H9 (cell line): ENCODE measurements at regions not wholly inside any gene's neighbourhood (a gene's known extent, or its start where the extent isn't known, plus 50 kb on each side); places are given as distances from the start of the nearest gene placed in this dataset.

Source experiments
- DNase-seq: peaks from one replicate; pipeline ENCODE4 v3.0.0-alpha.2; 2017
- H2AFZ ChIP-seq: one replicate; pipeline ENCODE4 v1.6.1; 2013; ENCODE audit warnings: mild to moderate bottlenecking, low read length, control low read depth, moderate library complexity
- H2AK5ac ChIP-seq: 2 replicates; pipeline ENCODE4 v1.6.1; 2013; ENCODE audit warnings: low read length, control low read depth, mixed read lengths; ENCODE audit not compliant: insufficient read length
- H2BK120ac ChIP-seq: one replicate; pipeline ENCODE4 v1.6.1; 2013; ENCODE audit warnings: low read depth, mild to moderate bottlenecking, low read length, control low read depth, inconsistent platforms; ENCODE audit not compliant: poor library complexity, severe bottlenecking
- H2BK12ac ChIP-seq: 2 replicates; pipeline ENCODE4 v1.6.1; 2013; ENCODE audit warnings: low read length, control low read depth, mixed read lengths, low read depth; ENCODE audit not compliant: insufficient read length
- H2BK15ac ChIP-seq: 2 replicates; pipeline ENCODE4 v1.6.1; 2013; ENCODE audit warnings: low read depth, low read length, control low read depth
- H2BK20ac ChIP-seq: one replicate; pipeline ENCODE4 v1.6.1; 2013; ENCODE audit warnings: low read depth, mild to moderate bottlenecking, low read length, control low read depth, inconsistent platforms; ENCODE audit not compliant: poor library complexity, severe bottlenecking
- H2BK5ac ChIP-seq: 2 replicates; pipeline ENCODE4 v1.6.1; 2013; ENCODE audit warnings: low read length, control low read depth, mixed read lengths; ENCODE audit not compliant: insufficient read length
- H3K14ac ChIP-seq: 2 replicates; pipeline ENCODE4 v1.6.1; 2013; ENCODE audit warnings: low read length, control low read depth; ENCODE audit not compliant: insufficient read depth
- H3K18ac ChIP-seq: 2 replicates; pipeline ENCODE4 v1.6.1; 2013; ENCODE audit warnings: low read depth, mild to moderate bottlenecking, mixed read lengths, low read length, control low read depth; ENCODE audit not compliant: insufficient read length
- H3K23ac ChIP-seq: 2 replicates; pipeline ENCODE4 v1.6.1; 2013; ENCODE audit warnings: low read length, control low read depth, mixed read lengths, low read depth; ENCODE audit not compliant: insufficient read length
- H3K23me2 ChIP-seq: 2 replicates; pipeline ENCODE4 v1.6.1; 2013; ENCODE audit warnings: low read depth, mild to moderate bottlenecking, mixed read lengths, low read length, control low read depth; ENCODE audit not compliant: insufficient read length, poor library complexity, severe bottlenecking
- H3K27ac ChIP-seq: 2 replicates; pipeline ENCODE4 v1.5.1; 2013; ENCODE audit warnings: low read length, control low read depth, mixed read lengths, low read depth; ENCODE audit not compliant: insufficient read length
- H3K27me3 ChIP-seq: 2 replicates; pipeline ENCODE4 v1.6.1; 2013; ENCODE audit warnings: low read length, control low read depth, inconsistent platforms; ENCODE audit not compliant: insufficient read depth
- H3K4ac ChIP-seq: 2 replicates; pipeline ENCODE4 v1.6.1; 2013; ENCODE audit warnings: low read depth, mild to moderate bottlenecking, control low read depth, inconsistent platforms, low read length, moderate library complexity
- H3K4me1 ChIP-seq: 2 replicates; pipeline ENCODE4 v1.6.1; 2013; ENCODE audit warnings: low read length, control low read depth, inconsistent platforms; ENCODE audit not compliant: insufficient read depth
- H3K4me2 ChIP-seq: 2 replicates; pipeline ENCODE4 v1.6.1; 2013; ENCODE audit warnings: low read length, control low read depth, mixed read lengths; ENCODE audit not compliant: insufficient read length, insufficient read depth
- H3K56ac ChIP-seq: 2 replicates; pipeline ENCODE4 v1.6.1; 2013; ENCODE audit warnings: low read depth, mild to moderate bottlenecking, mixed read lengths, low read length, control low read depth; ENCODE audit not compliant: insufficient read length
- H3K79me1 ChIP-seq: 2 replicates; pipeline ENCODE4 v1.6.1; 2013; ENCODE audit warnings: low read depth, mild to moderate bottlenecking, moderate library complexity, low read length, control low read depth, inconsistent platforms; ENCODE audit not compliant: insufficient read depth, poor library complexity, severe bottlenecking
- H3K79me2 ChIP-seq: 2 replicates; pipeline ENCODE4 v1.6.1; 2013; ENCODE audit warnings: low read length, control low read depth, inconsistent platforms; ENCODE audit not compliant: insufficient read depth
- H3K9ac ChIP-seq: 2 replicates; pipeline ENCODE4 v1.6.1; 2013; ENCODE audit warnings: low read length, control low read depth, mixed read lengths; ENCODE audit not compliant: insufficient read length; ENCODE audit errors: extremely low read depth
- H3K9me3 ChIP-seq: one replicate; pipeline ENCODE4 v1.6.1; 2013; ENCODE audit warnings: low read depth, low read length, inconsistent platforms; ENCODE audit not compliant: control insufficient read depth
- H3T11ph ChIP-seq: one replicate; pipeline ENCODE4 v1.6.1; 2013; ENCODE audit warnings: mild to moderate bottlenecking, low read length, control low read depth, inconsistent platforms
- H4K20me1 ChIP-seq: one replicate; pipeline ENCODE4 v1.6.1; 2013; ENCODE audit not compliant: control insufficient read depth, insufficient read length, insufficient read depth
- H4K5ac ChIP-seq: 2 replicates; pipeline ENCODE4 v1.6.1; 2013; ENCODE audit warnings: low read depth, mild to moderate bottlenecking, mixed read lengths, low read length, control low read depth; ENCODE audit not compliant: insufficient read length
- H4K8ac ChIP-seq: replicated peaks from 2 replicates; pipeline ENCODE4 v1.6.1; 2013; ENCODE audit warnings: low read length, control low read depth, mixed read lengths, low read depth; ENCODE audit not compliant: insufficient read length
- H4K91ac ChIP-seq: 2 replicates; pipeline ENCODE4 v1.6.1; 2013; ENCODE audit warnings: low read depth, mild to moderate bottlenecking, moderate library complexity, mixed read lengths, low read length, control low read depth; ENCODE audit not compliant: insufficient read length
- H3K27ac Mint-ChIP-seq, 3 experiments: 2 replicates in 2 of 3; 3 replicates in 1 of 3; pipeline ENCODE4 v1.8.0; 2020 to 2021; ENCODE audit warnings: mixed read lengths in 3 of 3, mild to moderate bottlenecking in 1 of 3, moderate library complexity in 1 of 3
- H3K27me3 Mint-ChIP-seq: 2 replicates; pipeline ENCODE4 v1.8.0; 2021; ENCODE audit warnings: low read depth, mild to moderate bottlenecking, moderate library complexity, mixed read lengths
- H3K36me3 Mint-ChIP-seq, 3 experiments: 2 replicates in 2 of 3; 3 replicates in 1 of 3; pipeline ENCODE4 v1.8.0; 2020 to 2021; ENCODE audit warnings: low read depth in 3 of 3, mixed read lengths in 3 of 3; ENCODE audit not compliant: insufficient read depth in 1 of 3
- H3K4me1 Mint-ChIP-seq, 2 experiments: 2 replicates each; pipeline ENCODE4 v1.8.0; 2020; ENCODE audit warnings: mixed read lengths in 2 of 2
- H3K4me3 Mint-ChIP-seq, 2 experiments: 2 replicates in 1 of 2; 3 replicates in 1 of 2; pipeline ENCODE4 v1.8.0; 2020 to 2021; ENCODE audit warnings: mild to moderate bottlenecking in 2 of 2, mixed read lengths in 2 of 2, moderate library complexity in 1 of 2
- H3K9me3 Mint-ChIP-seq, 2 experiments: 2 replicates in 1 of 2; 3 replicates in 1 of 2; pipeline ENCODE4 v1.8.0; 2020; ENCODE audit warnings: mild to moderate bottlenecking in 2 of 2, mixed read lengths in 2 of 2, moderate library complexity in 1 of 2
- CTCF ChIP-seq: fragments of 200-600 bp; sonication (generic); conservative IDR thresholded peaks from 3 replicates; pipeline ENCODE4 v1.8.0; 2021; ENCODE audit warnings: antibody characterized with exemption, mild to moderate bottlenecking
- WGBS: extraction: QIAGEN DNeasy Blood & Tissue Kit; methylation state at CpG from one replicate; pipeline ENCODE4 v1.1.7; 2013; ENCODE audit warnings: missing lambda C conversion rate, low lambda C conversion rate, mixed read lengths; ENCODE audit not compliant: insufficient read length; ENCODE audit errors: extremely low coverage; 5-methylcytosine and 5-hydroxymethylcytosine counted together

GRCh38 chr14:45838597-45838996 lies 585.6 kb upstream of the MIS18BP1 start:
- Mint-ChIP-seq H3K27me3 (no peaks in the 10 kb centered on the region), H3K4me3 (no peak overlapping the region), H3K9me3 (no peaks in the 10 kb centered on the region; a peak in 1 of 5 replicates), H3K27ac (no peak overlapping the region), H3K4me1 (no peaks in the 10 kb centered on the region), H3K36me3 (no peaks in the 10 kb centered on the region)
- Histone ChIP-seq H4K8ac (no peak overlapping the region), H3K56ac (no peak overlapping the region), H3K79me1 (no peaks in the 10 kb centered on the region), H3K9ac (no peak overlapping the region), H3K79me2 (no peaks in the 10 kb centered on the region), H2BK20ac (no peak overlapping the region), H2AFZ (no peak overlapping the region), H3K4ac (no peak overlapping the region), H3K27me3 (no peaks in the 10 kb centered on the region), H3K23ac (no peak overlapping the region), H3K14ac (no peak overlapping the region), H3K27ac (no peak overlapping the region), H2BK12ac (no peak overlapping the region), H3K18ac (no peak overlapping the region), H2AK5ac (no peak overlapping the region), H3K4me2 (no peak overlapping the region), H3K4me1 (no peaks in the 10 kb centered on the region), H2BK120ac (no peak overlapping the region), H3K23me2 (no peaks in the 10 kb centered on the region), H3K9me3 (no peaks in the 10 kb centered on the region), H4K20me1 (no peaks in the 10 kb centered on the region), H3T11ph (no peak overlapping the region), H4K91ac (no peak overlapping the region), H2BK15ac (no peak overlapping the region), H4K5ac (no peak overlapping the region), H2BK5ac (no peak overlapping the region)
- TF ChIP-seq CTCF = peak; percentile 49
- WGBS = no CpG with 5 or more reads among the region's 2 CpGs
- DNase-seq = no peak
